ENCODE measurements at regions not wholly inside any gene's neighbourhood (a gene's known extent, or its start where the extent isn't known, plus 50 kb on each side); places are given as distances from the start of the nearest gene placed in this dataset.

DNA sequence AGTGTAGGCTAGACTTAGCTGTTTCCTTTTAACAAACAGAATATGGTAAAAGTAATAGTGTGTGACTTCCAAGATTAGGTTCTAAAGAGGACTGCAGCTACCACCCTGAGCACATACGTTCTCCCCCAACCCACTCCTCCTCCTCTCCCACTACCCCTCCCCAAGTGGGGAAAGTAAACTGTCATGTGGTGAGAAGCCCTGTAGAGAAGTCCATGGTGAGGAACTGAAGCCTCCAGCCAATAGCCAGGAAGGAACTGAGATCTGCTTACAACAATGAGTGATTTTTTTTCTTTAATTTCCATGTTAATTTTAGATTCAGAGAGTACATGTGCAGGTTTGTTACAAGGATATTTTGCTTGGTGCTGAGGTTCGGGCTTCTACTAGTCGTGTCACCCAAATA is 57.0 kb upstream of the EGLN3 start:
- H3K4me1 Mint-ChIP-seq: peaks cover 23% of the 10 kb centered on the region
- ATAC-seq (no peak), DNase-seq (ENCODE audit: low spot score) (no peak)
- POLR2A ChIA-PET: no interaction called here
- no peaks in the 10 kb centered on the region; the same call in 1 of the 2 replicates for H3K27me3 Mint-ChIP-seq (ENCODE audit: low read depth)
- CTCF ChIA-PET: no interaction called here
- H3K9me3 Mint-ChIP-seq: 0 out of 2 replicates have a peak, but pooled peaks cover 9% of the 10 kb centered on the region
- TF ChIP-seq, protein P1, sequence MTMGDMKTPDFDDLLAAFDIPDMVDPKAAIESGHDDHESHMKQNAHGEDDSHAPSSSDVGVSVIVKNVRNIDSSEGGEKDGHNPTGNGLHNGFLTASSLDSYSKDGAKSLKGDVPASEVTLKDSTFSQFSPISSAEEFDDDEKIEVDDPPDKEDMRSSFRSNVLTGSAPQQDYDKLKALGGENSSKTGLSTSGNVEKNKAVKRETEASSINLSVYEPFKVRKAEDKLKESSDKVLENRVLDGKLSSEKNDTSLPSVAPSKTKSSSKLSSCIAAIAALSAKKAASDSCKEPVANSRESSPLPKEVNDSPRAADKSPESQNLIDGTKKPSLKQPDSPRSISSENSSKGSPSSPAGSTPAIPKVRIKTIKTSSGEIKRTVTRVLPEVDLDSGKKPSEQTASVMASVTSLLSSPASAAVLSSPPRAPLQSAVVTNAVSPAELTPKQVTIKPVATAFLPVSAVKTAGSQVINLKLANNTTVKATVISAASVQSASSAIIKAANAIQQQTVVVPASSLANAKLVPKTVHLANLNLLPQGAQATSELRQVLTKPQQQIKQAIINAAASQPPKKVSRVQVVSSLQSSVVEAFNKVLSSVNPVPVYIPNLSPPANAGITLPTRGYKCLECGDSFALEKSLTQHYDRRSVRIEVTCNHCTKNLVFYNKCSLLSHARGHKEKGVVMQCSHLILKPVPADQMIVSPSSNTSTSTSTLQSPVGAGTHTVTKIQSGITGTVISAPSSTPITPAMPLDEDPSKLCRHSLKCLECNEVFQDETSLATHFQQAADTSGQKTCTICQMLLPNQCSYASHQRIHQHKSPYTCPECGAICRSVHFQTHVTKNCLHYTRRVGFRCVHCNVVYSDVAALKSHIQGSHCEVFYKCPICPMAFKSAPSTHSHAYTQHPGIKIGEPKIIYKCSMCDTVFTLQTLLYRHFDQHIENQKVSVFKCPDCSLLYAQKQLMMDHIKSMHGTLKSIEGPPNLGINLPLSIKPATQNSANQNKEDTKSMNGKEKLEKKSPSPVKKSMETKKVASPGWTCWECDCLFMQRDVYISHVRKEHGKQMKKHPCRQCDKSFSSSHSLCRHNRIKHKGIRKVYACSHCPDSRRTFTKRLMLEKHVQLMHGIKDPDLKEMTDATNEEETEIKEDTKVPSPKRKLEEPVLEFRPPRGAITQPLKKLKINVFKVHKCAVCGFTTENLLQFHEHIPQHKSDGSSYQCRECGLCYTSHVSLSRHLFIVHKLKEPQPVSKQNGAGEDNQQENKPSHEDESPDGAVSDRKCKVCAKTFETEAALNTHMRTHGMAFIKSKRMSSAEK (CRISPR knock-in tag; IDR thresholded peaks at IDR 0.05; ENCODE audit: borderline replicate concordance): no peak
- TF ChIP-seq, protein P2, sequence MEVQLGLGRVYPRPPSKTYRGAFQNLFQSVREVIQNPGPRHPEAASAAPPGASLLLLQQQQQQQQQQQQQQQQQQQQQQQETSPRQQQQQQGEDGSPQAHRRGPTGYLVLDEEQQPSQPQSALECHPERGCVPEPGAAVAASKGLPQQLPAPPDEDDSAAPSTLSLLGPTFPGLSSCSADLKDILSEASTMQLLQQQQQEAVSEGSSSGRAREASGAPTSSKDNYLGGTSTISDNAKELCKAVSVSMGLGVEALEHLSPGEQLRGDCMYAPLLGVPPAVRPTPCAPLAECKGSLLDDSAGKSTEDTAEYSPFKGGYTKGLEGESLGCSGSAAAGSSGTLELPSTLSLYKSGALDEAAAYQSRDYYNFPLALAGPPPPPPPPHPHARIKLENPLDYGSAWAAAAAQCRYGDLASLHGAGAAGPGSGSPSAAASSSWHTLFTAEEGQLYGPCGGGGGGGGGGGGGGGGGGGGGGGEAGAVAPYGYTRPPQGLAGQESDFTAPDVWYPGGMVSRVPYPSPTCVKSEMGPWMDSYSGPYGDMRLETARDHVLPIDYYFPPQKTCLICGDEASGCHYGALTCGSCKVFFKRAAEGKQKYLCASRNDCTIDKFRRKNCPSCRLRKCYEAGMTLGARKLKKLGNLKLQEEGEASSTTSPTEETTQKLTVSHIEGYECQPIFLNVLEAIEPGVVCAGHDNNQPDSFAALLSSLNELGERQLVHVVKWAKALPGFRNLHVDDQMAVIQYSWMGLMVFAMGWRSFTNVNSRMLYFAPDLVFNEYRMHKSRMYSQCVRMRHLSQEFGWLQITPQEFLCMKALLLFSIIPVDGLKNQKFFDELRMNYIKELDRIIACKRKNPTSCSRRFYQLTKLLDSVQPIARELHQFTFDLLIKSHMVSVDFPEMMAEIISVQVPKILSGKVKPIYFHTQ (CRISPR knock-in tag; IDR thresholded peaks at IDR 0.05): no peak
- TF ChIP-seq, protein P3, sequence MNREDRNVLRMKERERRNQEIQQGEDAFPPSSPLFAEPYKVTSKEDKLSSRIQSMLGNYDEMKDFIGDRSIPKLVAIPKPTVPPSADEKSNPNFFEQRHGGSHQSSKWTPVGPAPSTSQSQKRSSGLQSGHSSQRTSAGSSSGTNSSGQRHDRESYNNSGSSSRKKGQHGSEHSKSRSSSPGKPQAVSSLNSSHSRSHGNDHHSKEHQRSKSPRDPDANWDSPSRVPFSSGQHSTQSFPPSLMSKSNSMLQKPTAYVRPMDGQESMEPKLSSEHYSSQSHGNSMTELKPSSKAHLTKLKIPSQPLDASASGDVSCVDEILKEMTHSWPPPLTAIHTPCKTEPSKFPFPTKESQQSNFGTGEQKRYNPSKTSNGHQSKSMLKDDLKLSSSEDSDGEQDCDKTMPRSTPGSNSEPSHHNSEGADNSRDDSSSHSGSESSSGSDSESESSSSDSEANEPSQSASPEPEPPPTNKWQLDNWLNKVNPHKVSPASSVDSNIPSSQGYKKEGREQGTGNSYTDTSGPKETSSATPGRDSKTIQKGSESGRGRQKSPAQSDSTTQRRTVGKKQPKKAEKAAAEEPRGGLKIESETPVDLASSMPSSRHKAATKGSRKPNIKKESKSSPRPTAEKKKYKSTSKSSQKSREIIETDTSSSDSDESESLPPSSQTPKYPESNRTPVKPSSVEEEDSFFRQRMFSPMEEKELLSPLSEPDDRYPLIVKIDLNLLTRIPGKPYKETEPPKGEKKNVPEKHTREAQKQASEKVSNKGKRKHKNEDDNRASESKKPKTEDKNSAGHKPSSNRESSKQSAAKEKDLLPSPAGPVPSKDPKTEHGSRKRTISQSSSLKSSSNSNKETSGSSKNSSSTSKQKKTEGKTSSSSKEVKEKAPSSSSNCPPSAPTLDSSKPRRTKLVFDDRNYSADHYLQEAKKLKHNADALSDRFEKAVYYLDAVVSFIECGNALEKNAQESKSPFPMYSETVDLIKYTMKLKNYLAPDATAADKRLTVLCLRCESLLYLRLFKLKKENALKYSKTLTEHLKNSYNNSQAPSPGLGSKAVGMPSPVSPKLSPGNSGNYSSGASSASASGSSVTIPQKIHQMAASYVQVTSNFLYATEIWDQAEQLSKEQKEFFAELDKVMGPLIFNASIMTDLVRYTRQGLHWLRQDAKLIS (CRISPR knock-in tag; IDR thresholded peaks at IDR 0.05; ENCODE audit: borderline replicate concordance): no peak
- TF ChIP-seq, protein P4, sequence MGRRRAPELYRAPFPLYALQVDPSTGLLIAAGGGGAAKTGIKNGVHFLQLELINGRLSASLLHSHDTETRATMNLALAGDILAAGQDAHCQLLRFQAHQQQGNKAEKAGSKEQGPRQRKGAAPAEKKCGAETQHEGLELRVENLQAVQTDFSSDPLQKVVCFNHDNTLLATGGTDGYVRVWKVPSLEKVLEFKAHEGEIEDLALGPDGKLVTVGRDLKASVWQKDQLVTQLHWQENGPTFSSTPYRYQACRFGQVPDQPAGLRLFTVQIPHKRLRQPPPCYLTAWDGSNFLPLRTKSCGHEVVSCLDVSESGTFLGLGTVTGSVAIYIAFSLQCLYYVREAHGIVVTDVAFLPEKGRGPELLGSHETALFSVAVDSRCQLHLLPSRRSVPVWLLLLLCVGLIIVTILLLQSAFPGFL (CRISPR knock-in tag; IDR thresholded peaks at IDR 0.05; ENCODE audit: borderline replicate concordance): no peak
- TF ChIP-seq, protein P5, sequence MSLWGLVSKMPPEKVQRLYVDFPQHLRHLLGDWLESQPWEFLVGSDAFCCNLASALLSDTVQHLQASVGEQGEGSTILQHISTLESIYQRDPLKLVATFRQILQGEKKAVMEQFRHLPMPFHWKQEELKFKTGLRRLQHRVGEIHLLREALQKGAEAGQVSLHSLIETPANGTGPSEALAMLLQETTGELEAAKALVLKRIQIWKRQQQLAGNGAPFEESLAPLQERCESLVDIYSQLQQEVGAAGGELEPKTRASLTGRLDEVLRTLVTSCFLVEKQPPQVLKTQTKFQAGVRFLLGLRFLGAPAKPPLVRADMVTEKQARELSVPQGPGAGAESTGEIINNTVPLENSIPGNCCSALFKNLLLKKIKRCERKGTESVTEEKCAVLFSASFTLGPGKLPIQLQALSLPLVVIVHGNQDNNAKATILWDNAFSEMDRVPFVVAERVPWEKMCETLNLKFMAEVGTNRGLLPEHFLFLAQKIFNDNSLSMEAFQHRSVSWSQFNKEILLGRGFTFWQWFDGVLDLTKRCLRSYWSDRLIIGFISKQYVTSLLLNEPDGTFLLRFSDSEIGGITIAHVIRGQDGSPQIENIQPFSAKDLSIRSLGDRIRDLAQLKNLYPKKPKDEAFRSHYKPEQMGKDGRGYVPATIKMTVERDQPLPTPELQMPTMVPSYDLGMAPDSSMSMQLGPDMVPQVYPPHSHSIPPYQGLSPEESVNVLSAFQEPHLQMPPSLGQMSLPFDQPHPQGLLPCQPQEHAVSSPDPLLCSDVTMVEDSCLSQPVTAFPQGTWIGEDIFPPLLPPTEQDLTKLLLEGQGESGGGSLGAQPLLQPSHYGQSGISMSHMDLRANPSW (CRISPR knock-in tag; conservative IDR thresholded peaks at IDR 0.05; ENCODE audit: low read depth): no peak
- TF ChIP-seq SP1 (CRISPR knock-in tag; conservative IDR thresholded peaks at IDR 0.05) (no peak), ZNF423 (CRISPR knock-in tag; IDR thresholded peaks at IDR 0.05) (no peak), TCF7 (CRISPR knock-in tag; IDR thresholded peaks at IDR 0.05; ENCODE audit: low read depth) (no peak)
- H3K4me3 Mint-ChIP-seq: no peak overlapping the region
- no peaks in the 10 kb centered on the region for H3K36me3 Mint-ChIP-seq
- no peak overlapping the region for H3K27ac Mint-ChIP-seq

DNA sequence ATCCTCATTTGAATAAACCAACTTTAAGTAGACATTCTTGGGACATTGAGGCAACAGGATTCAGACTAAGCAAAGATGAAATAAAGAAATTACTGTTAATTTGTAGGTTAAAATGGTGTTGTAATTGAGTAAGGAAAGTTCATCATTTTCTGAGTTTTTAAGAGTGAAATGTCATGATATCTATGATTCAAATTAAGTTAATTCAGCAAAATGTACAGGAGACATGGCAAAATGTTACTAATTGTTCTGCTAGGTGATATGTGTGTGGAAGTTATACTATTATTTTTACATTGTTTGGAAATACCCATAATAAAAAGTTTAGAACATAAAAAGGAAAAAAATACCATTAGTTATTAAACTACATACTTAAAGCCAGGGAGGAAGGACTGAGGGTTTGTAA is 55.0 kb upstream of the EGLN3 start:
- Mint-ChIP-seq H3K4me1 (peaks cover 10% of the 10 kb centered on the region), H3K36me3 (no peaks in the 10 kb centered on the region), H3K4me3 (no peak overlapping the region), H3K27ac (no peak overlapping the region), H3K27me3 (ENCODE audit: low read depth) (no peaks in the 10 kb centered on the region; the same call in 1 of the 2 replicates), H3K9me3 (0 out of 2 replicates have a peak, but pooled peaks cover 9% of the 10 kb centered on the region)
- DNase-seq (ENCODE audit: low spot score): no peak
- ChIA-PET POLR2A (no interaction called here), CTCF (no interaction called here)
- ATAC-seq: no peak
- TF ChIP-seq OVOL2 (CRISPR knock-in tag; IDR thresholded peaks at IDR 0.05; ENCODE audit: borderline replicate concordance) (no peak), ZNF232 (CRISPR knock-in tag; IDR thresholded peaks at IDR 0.05) (no peak), MYBL2 (CRISPR knock-in tag; IDR thresholded peaks at IDR 0.05) (no peak)
- TF ChIP-seq, protein P5 (CRISPR knock-in tag; conservative IDR thresholded peaks at IDR 0.05; ENCODE audit: low read depth): no peak
- TF ChIP-seq, protein P6, sequence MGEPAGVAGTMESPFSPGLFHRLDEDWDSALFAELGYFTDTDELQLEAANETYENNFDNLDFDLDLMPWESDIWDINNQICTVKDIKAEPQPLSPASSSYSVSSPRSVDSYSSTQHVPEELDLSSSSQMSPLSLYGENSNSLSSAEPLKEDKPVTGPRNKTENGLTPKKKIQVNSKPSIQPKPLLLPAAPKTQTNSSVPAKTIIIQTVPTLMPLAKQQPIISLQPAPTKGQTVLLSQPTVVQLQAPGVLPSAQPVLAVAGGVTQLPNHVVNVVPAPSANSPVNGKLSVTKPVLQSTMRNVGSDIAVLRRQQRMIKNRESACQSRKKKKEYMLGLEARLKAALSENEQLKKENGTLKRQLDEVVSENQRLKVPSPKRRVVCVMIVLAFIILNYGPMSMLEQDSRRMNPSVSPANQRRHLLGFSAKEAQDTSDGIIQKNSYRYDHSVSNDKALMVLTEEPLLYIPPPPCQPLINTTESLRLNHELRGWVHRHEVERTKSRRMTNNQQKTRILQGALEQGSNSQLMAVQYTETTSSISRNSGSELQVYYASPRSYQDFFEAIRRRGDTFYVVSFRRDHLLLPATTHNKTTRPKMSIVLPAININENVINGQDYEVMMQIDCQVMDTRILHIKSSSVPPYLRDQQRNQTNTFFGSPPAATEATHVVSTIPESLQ (CRISPR knock-in tag; IDR thresholded peaks at IDR 0.05): no peak
